OCI-LY1 (cell line): ENCODE measurements at regions not wholly inside any gene's neighbourhood (a gene's known extent, or its start where the extent isn't known, plus 50 kb on each side); places are given as distances from the start of the nearest gene placed in this dataset.

Source experiments
- H2AFZ ChIP-seq: fragments of 200-600 bp; sonication (generic), shearing (Covaris generic); 2 replicates; pipeline ENCODE4 v1.6.0; 2014; ENCODE audit warnings: antibody characterized with exemption, mild to moderate bottlenecking, low read length
- H3F3A ChIP-seq: fragments of 200-600 bp; sonication (generic), shearing (Covaris generic); 2 replicates; pipeline ENCODE4 v1.6.0; 2014; ENCODE audit warnings: mild to moderate bottlenecking, antibody characterized with exemption, low read length, moderate library complexity; ENCODE audit not compliant: insufficient read depth
- H3K27ac ChIP-seq: fragments of 200-600 bp; sonication (generic); 2 replicates; pipeline ENCODE4 v1.5.1; 2014; ENCODE audit warnings: low read length, mixed run types, mild to moderate bottlenecking, low read depth; ENCODE audit not compliant: poor library complexity, severe bottlenecking
- H3K27me3 ChIP-seq: fragments of 200-600 bp; sonication (generic); 2 replicates; pipeline ENCODE4 v1.6.0; 2014; ENCODE audit warnings: antibody characterized with exemption, mild to moderate bottlenecking, low read length, moderate library complexity; ENCODE audit not compliant: insufficient read depth
- H3K36me3 ChIP-seq: fragments of 200-600 bp; sonication (generic); 2 replicates; pipeline ENCODE4 v1.6.1; 2014; ENCODE audit warnings: mild to moderate bottlenecking, antibody characterized with exemption, low read length, moderate library complexity, mixed read lengths; ENCODE audit not compliant: insufficient read depth
- H3K4me1 ChIP-seq: fragments of 200-600 bp; sonication (generic); 2 replicates; pipeline ENCODE4 v1.5.1; 2014; ENCODE audit warnings: mild to moderate bottlenecking, low read length, moderate library complexity; ENCODE audit not compliant: insufficient read depth, severe bottlenecking
- H3K4me2 ChIP-seq: fragments of 200-600 bp; sonication (generic), shearing (Covaris generic); 2 replicates; pipeline ENCODE4 v1.6.1; 2014; ENCODE audit warnings: low read length
- H3K4me3 ChIP-seq: fragments of 200-600 bp; sonication (generic); 2 replicates; pipeline ENCODE4 v1.5.1; 2014; ENCODE audit warnings: low read length, low read depth, mild to moderate bottlenecking, mixed read lengths; ENCODE audit not compliant: poor library complexity, severe bottlenecking
- H3K79me2 ChIP-seq: fragments of 200-600 bp; shearing (Covaris generic); 2 replicates; pipeline ENCODE4 v1.6.1; 2016; ENCODE audit warnings: mixed run types, low read length, mixed read lengths; ENCODE audit not compliant: insufficient read depth
- H3K9ac ChIP-seq: fragments of 200-600 bp; sonication (generic), shearing (Covaris generic); 2 replicates; pipeline ENCODE4 v1.6.1; 2014; ENCODE audit warnings: mild to moderate bottlenecking, low read length, mixed read lengths
- H3K9me2 ChIP-seq: fragments of 200-600 bp; sonication (generic), shearing (Covaris generic); 2 replicates; pipeline ENCODE4 v1.6.1; 2014; ENCODE audit warnings: low read depth, mild to moderate bottlenecking, low read length, mixed read lengths
- H3K9me3 ChIP-seq: fragments of 200-600 bp; shearing (Covaris generic); 2 replicates; pipeline ENCODE4 v1.6.1; 2014; ENCODE audit warnings: low read length, mixed read lengths
- H4K20me1 ChIP-seq: fragments of 200-600 bp; sonication (generic), shearing (Covaris generic); 2 replicates; pipeline ENCODE4 v1.6.0; 2016; ENCODE audit warnings: mild to moderate bottlenecking, low read length; ENCODE audit not compliant: insufficient read depth
- CTCF ChIP-seq: fragments of 200-600 bp; sonication (generic), shearing (Covaris generic); IDR thresholded peaks from 2 replicates; pipeline ENCODE4 v1.5.1; 2017; ENCODE audit warnings: mild to moderate bottlenecking, antibody characterized with exemption, low read length, moderate library complexity, mixed read lengths
- EZH2 ChIP-seq: fragments of 200-600 bp; sonication (generic), shearing (Covaris generic); IDR thresholded peaks from 2 replicates; pipeline ENCODE4 v1.8.0; 2017; ENCODE audit warnings: borderline replicate concordance, mixed run types, mild to moderate bottlenecking, antibody characterized with exemption, low read length, moderate library complexity, mixed read lengths

GRCh38 chrX:22912616-22913015, 87.1 kb upstream of the DDX53 start:
- no peaks in the 10 kb centered on the region for H4K20me1 ChIP-seq
- H3K4me1 ChIP-seq = no peaks in the 10 kb centered on the region

GRCh38 chrX:22922961-22923360, 76.8 kb upstream of the DDX53 start:
- TF ChIP-seq CTCF (no peak), EZH2 (no peak)
- Histone ChIP-seq H3K9ac (no peak overlapping the region), H3F3A (no peaks in the 10 kb centered on the region), H3K27ac (no peak overlapping the region), H3K9me2 (no peaks in the 10 kb centered on the region), H3K79me2 (no peaks in the 10 kb centered on the region), H2AFZ (no peak overlapping the region), H3K4me3 (no peak overlapping the region), H3K9me3 (no peaks in the 10 kb centered on the region), H3K36me3 (no peaks in the 10 kb centered on the region), H4K20me1 (no peaks in the 10 kb centered on the region), H3K4me1 (no peaks in the 10 kb centered on the region), H3K4me2 (no peak overlapping the region), H3K27me3 (no peaks in the 10 kb centered on the region)

More at GRCh38 chrX:22912616-22913015, 87.1 kb upstream of the DDX53 start:
- no peak overlapping the region for H3K4me2 ChIP-seq
- H3K36me3 ChIP-seq = no peaks in the 10 kb centered on the region
- H3K9ac ChIP-seq = no peak overlapping the region
- H2AFZ ChIP-seq = no peak overlapping the region
- no peaks in the 10 kb centered on the region for H3K27me3 ChIP-seq
- no peak overlapping the region for H3K27ac ChIP-seq
- H3K9me2 ChIP-seq = no peaks in the 10 kb centered on the region
- no peak for TF ChIP-seq EZH2
- no peak for TF ChIP-seq CTCF
- no peaks in the 10 kb centered on the region for H3K79me2 ChIP-seq
- H3K4me3 ChIP-seq = no peak overlapping the region
- no peaks in the 10 kb centered on the region for H3F3A ChIP-seq
- H3K9me3 ChIP-seq = no peaks in the 10 kb centered on the region

GRCh38 chrX:22934640-22935039, 65.1 kb upstream of the DDX53 start:
- Histone ChIP-seq H3K9ac (no peak overlapping the region), H3K9me2 (no peaks in the 10 kb centered on the region)
- no peak for TF ChIP-seq CTCF
- no peak for TF ChIP-seq EZH2

More at GRCh38 chrX:22934640-22935039, 65.1 kb upstream of the DDX53 start:
- Histone ChIP-seq H3K4me1 (no peaks in the 10 kb centered on the region), H3F3A (no peaks in the 10 kb centered on the region), H3K27me3 (no peaks in the 10 kb centered on the region), H3K36me3 (no peaks in the 10 kb centered on the region), H3K4me3 (no peak overlapping the region), H3K27ac (no peak overlapping the region), H3K79me2 (no peaks in the 10 kb centered on the region), H4K20me1 (no peaks in the 10 kb centered on the region), H3K9me3 (no peaks in the 10 kb centered on the region), H2AFZ (no peak overlapping the region), H3K4me2 (no peak overlapping the region)
